Occipital lobe (tissue), 1 donor: ENCODE measurements at regions not wholly inside any gene's neighbourhood (a gene's known extent, or its start where the extent isn't known, plus 50 kb on each side); places are given as distances from the start of the nearest gene placed in this dataset.

Source experiments
- DNase-seq: peaks from one replicate; lab custom pipeline; 2025; lab: John Stamatoyannopoulos, UW

- no peak for DNase-seq
Observed at GRCh38 chr9:91066856-91067255, 265.2 kb downstream of the SYK start.

GRCh38 chr9:91067306-91067860 is 265.8 kb downstream of the SYK start:
- no peak for DNase-seq

- DNase-seq = no peak
Observed at GRCh38 chr9:91071184-91071990, 269.8 kb downstream of the SYK start.

- DNase-seq = no peak
Observed at GRCh38 chr9:91073049-91073810, 271.6 kb downstream of the SYK start.

GRCh38 chr9:91073811-91074771 is 272.5 kb downstream of the SYK start:
- DNase-seq = no peak

GRCh38 chr9:91074866-91075265 is 273.2 kb downstream of the SYK start:
- no peak for DNase-seq

GRCh38 chr9:91075279-91075678 is 273.7 kb downstream of the SYK start:
- no peak for DNase-seq

- no peak for DNase-seq
Observed at GRCh38 chr9:91077624-91078368, 276.2 kb downstream of the SYK start.

GRCh38 chr9:91078369-91078695 is 276.7 kb downstream of the SYK start:
- DNase-seq = no peak

GRCh38 chr9:91082731-91083130 is 279.0 kb downstream of the AUH start:
- no peak for DNase-seq

- no peak for DNase-seq
Observed at GRCh38 chr9:91084896-91085516, 276.7 kb downstream of the AUH start.

- no peak for DNase-seq
Observed at GRCh38 chr9:91085517-91086291, 276.0 kb downstream of the AUH start.

GRCh38 chr9:91086657-91087461 is 274.9 kb downstream of the AUH start:
- no peak for DNase-seq

- DNase-seq = no peak
Observed at GRCh38 chr9:91087462-91087759, 274.3 kb downstream of the AUH start.

GRCh38 chr9:91089405-91090129 is 272.2 kb downstream of the AUH start:
- no peak for DNase-seq

GRCh38 chr9:91090130-91090410 is 271.6 kb downstream of the AUH start:
- DNase-seq = no peak

- DNase-seq = no peak
Observed at GRCh38 chr9:91092214-91092613, 269.5 kb downstream of the AUH start.

- no peak for DNase-seq
Observed at GRCh38 chr9:91094324-91095088, 267.2 kb downstream of the AUH start.
